ENCODE measurements at regions not wholly inside any gene's neighbourhood (a gene's known extent, or its start where the extent isn't known, plus 50 kb on each side); places are given as distances from the start of the nearest gene placed in this dataset.

GRCh38 chr16:82241469-82242052, 71.5 kb upstream of the MPHOSPH6 start:
- H3K4me1 ChIP-seq (ENCODE audit: control insufficient read depth in 1 of 2, insufficient read depth in 2 of 2, low read depth in 1 of 2, low read length in 1 of 2), result no peaks in the 10 kb centered on the region
- H3K4me2 ChIP-seq, result no peak overlapping the region
- DNase-seq, result no peak
- no peak overlapping the region for H2AFZ ChIP-seq (ENCODE audit: low read depth)
- 31% methylated on average over 5 of the region's 5 CpGs for WGBS (ENCODE audit: low lambda C conversion rate)
- H3K9ac ChIP-seq, result no peak overlapping the region
- H3K4me3 ChIP-seq (ENCODE audit: low read depth in 2 of 2, low read length in 1 of 2), result no peak overlapping the region
- no peaks in the 10 kb centered on the region for H4K20me1 ChIP-seq (ENCODE audit: insufficient read depth)
- no peaks in the 10 kb centered on the region for H3F3A ChIP-seq (replicated peaks; ENCODE audit: insufficient read depth)
- H3K27me3 ChIP-seq (ENCODE audit: insufficient read depth), result no peaks in the 10 kb centered on the region
- H3K79me2 ChIP-seq (ENCODE audit: insufficient read depth), result no peaks in the 10 kb centered on the region
- ChIA-PET POLR2A (no interaction called here), CTCF (interaction anchor here (1.6 to 2.4 kb wide), 3 partner anchors 12 to 22 kb away, joined by 4 to 11 read pairs (median 8); no protein-coding TSS in a partner anchor)
- no peaks in the 10 kb centered on the region for H3K9me3 ChIP-seq
- no peaks in the 10 kb centered on the region for H3K9me2 ChIP-seq
- H3K36me3 ChIP-seq (replicated peaks in 1 of 2; ENCODE audit: control insufficient read depth in 1 of 2, insufficient read depth in 2 of 2, low read length in 1 of 2), result no peaks in the 10 kb centered on the region
- TF ChIP-seq TCF12 (IDR thresholded peaks at IDR 0.05), result no peak
- TF ChIP-seq MXI1 (IDR thresholded peaks at IDR 0.05; ENCODE audit: low read depth, low read length), result no peak
- no peak for TF ChIP-seq POLR2AphosphoS5 (IDR thresholded peaks at IDR 0.05; ENCODE audit: low read depth, low read length)
- TF ChIP-seq RCOR1 (IDR thresholded peaks at IDR 0.05; ENCODE audit: low read length), result no peak
- H3K27ac ChIP-seq (ENCODE audit: low read depth in 2 of 2, low read length in 1 of 2), result no peak overlapping the region

- H3K79me2 ChIP-seq (ENCODE audit: insufficient read depth), result no peaks in the 10 kb centered on the region
- H2AFZ ChIP-seq (ENCODE audit: low read depth), result no peak overlapping the region
- 0 out of 2 replicates have a peak, but pooled peaks cover 2% of the 10 kb centered on the region for H3K27me3 ChIP-seq (ENCODE audit: insufficient read depth)
- no peaks in the 10 kb centered on the region for H3K9me2 ChIP-seq
- no peaks in the 10 kb centered on the region for H3K4me1 ChIP-seq (ENCODE audit: control insufficient read depth in 1 of 2, insufficient read depth in 2 of 2, low read depth in 1 of 2, low read length in 1 of 2)
- TF ChIP-seq FOXM1 (IDR thresholded peaks at IDR 0.05; ENCODE audit: low read depth), result no peak
- TF ChIP-seq PBX3 (IDR thresholded peaks at IDR 0.05), result no peak
- TF ChIP-seq, protein P1, sequence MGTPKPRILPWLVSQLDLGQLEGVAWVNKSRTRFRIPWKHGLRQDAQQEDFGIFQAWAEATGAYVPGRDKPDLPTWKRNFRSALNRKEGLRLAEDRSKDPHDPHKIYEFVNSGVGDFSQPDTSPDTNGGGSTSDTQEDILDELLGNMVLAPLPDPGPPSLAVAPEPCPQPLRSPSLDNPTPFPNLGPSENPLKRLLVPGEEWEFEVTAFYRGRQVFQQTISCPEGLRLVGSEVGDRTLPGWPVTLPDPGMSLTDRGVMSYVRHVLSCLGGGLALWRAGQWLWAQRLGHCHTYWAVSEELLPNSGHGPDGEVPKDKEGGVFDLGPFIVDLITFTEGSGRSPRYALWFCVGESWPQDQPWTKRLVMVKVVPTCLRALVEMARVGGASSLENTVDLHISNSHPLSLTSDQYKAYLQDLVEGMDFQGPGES (IDR thresholded peaks at IDR 0.05; ENCODE audit: low read depth, low read length), result no peak
- TF ChIP-seq RXRA (IDR thresholded peaks at IDR 0.05; ENCODE audit: borderline replicate concordance, low read depth), result no peak
- no peak for TF ChIP-seq FOXJ3 (CRISPR knock-in tag; IDR thresholded peaks at IDR 0.05)
- no peak for TF ChIP-seq MXI1 (IDR thresholded peaks at IDR 0.05; ENCODE audit: low read depth, low read length)
- no peak for TF ChIP-seq YY1 (IDR thresholded peaks at IDR 0.05; ENCODE audit: low read depth)
- no peak for TF ChIP-seq RFX5 (IDR thresholded peaks at IDR 0.05; ENCODE audit: low read length)
- TF ChIP-seq FOSL2 (IDR thresholded peaks at IDR 0.05; ENCODE audit: borderline replicate concordance, low read depth), result no peak
- no peak for TF ChIP-seq EP300 (IDR thresholded peaks at IDR 0.05; ENCODE audit: borderline replicate concordance in 1 of 2, low read depth in 1 of 2, low read length in 1 of 2)
- H3K27ac ChIP-seq (ENCODE audit: low read depth in 2 of 2, low read length in 1 of 2), result no peak overlapping the region
- H3K9ac ChIP-seq, result no peak overlapping the region
- H4K20me1 ChIP-seq (ENCODE audit: insufficient read depth), result no peaks in the 10 kb centered on the region
- CTCF ChIA-PET, result interaction anchor here (0.9 to 1.7 kb wide), 2 partner anchors 10 to 14 kb away, joined by 3 to 4 read pairs; no protein-coding TSS in a partner anchor
- DNase-seq, result no peak
- POLR2A ChIA-PET, result no interaction called here
- 0% methylated on average over 2 of the region's 2 CpGs for WGBS (ENCODE audit: low lambda C conversion rate)
- H3K36me3 ChIP-seq (replicated peaks in 1 of 2; ENCODE audit: control insufficient read depth in 1 of 2, insufficient read depth in 2 of 2, low read length in 1 of 2), result no peaks in the 10 kb centered on the region
- H3K4me3 ChIP-seq (ENCODE audit: low read depth in 2 of 2, low read length in 1 of 2), result no peak overlapping the region
- no peak overlapping the region for H3K4me2 ChIP-seq
- no peaks in the 10 kb centered on the region for H3K9me3 ChIP-seq
- no peaks in the 10 kb centered on the region for H3F3A ChIP-seq (replicated peaks; ENCODE audit: insufficient read depth)
These were observed 70.1 kb upstream of the MPHOSPH6 start for GRCh38 chr16:82240111-82240510.

All from SK-N-SH (cell line).